PC-9 (cell line): ENCODE measurements at regions not wholly inside any gene's neighbourhood (a gene's known extent, or its start where the extent isn't known, plus 50 kb on each side); places are given as distances from the start of the nearest gene placed in this dataset.
"Not testable (repeated sequence)": the region's sequence is repeated elsewhere in the genome, so short reads cannot be mapped to it uniquely, and the experiment has no call there.

Source experiments
- BruUV-seq: library from RNA; stranded (reverse); fragments of 400-500 nt; replicated peaks from 2 replicates; lab custom pipeline; 2021; lab: Mats Ljungman, UMichigan
- CTCF ChIA-PET: fragments of 300-600 bp; sonication (Branson Sonifier 250); formaldehyde crosslinking; loops from one replicate; lab custom pipeline; 2022; ENCODE audit warnings: antibody characterized with exemption; lab: Charles Lee
- POLR2A ChIA-PET: fragments of 300-600 bp; sonication (Branson Sonifier 250); formaldehyde crosslinking; loops from one replicate; lab custom pipeline; 2022; ENCODE audit warnings: antibody characterized with exemption; ENCODE audit not compliant: unreplicated experiment; lab: Charles Lee
- DNase-seq, 2 experiments: peaks; one replicate each; pipeline versions ENCODE4 v3.0.0 to v3.0.0-alpha.2; 2015 to 2022; ENCODE audit warnings: mixed read lengths in 1 of 2
- H2AFZ ChIP-seq: fragments of 200-600 bp; sonication (generic); 2 replicates; pipeline ENCODE4 v1.8.1; 2017; ENCODE audit warnings: antibody characterized with exemption
- H3F3A ChIP-seq: fragments of 200-600 bp; sonication (generic); 2 replicates; pipeline ENCODE4 v1.8.1; 2017; ENCODE audit warnings: antibody characterized with exemption, mild to moderate bottlenecking, low read depth; ENCODE audit not compliant: insufficient read depth
- H3K27ac ChIP-seq: fragments of 200-600 bp; sonication (generic); 2 replicates; pipeline ENCODE4 v1.6.1; 2016; ENCODE audit warnings: mixed run types
- H3K27me3 ChIP-seq: fragments of 200-600 bp; sonication (generic); 2 replicates; pipeline ENCODE4 v1.6.1; 2016; ENCODE audit warnings: low read depth, mixed run types; ENCODE audit not compliant: insufficient read depth
- H3K36me3 ChIP-seq: fragments of 200-600 bp; sonication (generic); 2 replicates; pipeline ENCODE4 v1.6.1; 2016; ENCODE audit warnings: low read depth, mixed run types
- H3K4me1 ChIP-seq: fragments of 200-600 bp; sonication (generic); replicated peaks from 2 replicates; pipeline ENCODE4 v1.6.1; 2016; ENCODE audit warnings: mixed run types; ENCODE audit not compliant: insufficient read depth
- H3K4me2 ChIP-seq: fragments of 200-600 bp; sonication (generic); 2 replicates; pipeline ENCODE4 v1.6.1; 2017; ENCODE audit warnings: mixed run types
- H3K4me3 ChIP-seq: fragments of 200-600 bp; sonication (generic); 2 replicates; pipeline ENCODE4 v1.6.1; 2016; ENCODE audit warnings: mixed run types
- H3K79me2 ChIP-seq: fragments of 200-600 bp; sonication (generic); 2 replicates; pipeline ENCODE4 v1.6.1; 2017; ENCODE audit warnings: low read depth, mixed run types
- H3K9me2 ChIP-seq: fragments of 200-600 bp; sonication (generic); 2 replicates; pipeline ENCODE4 v1.8.1; 2017; ENCODE audit warnings: mild to moderate bottlenecking; ENCODE audit not compliant: insufficient read depth
- H3K9me3 ChIP-seq: fragments of 200-600 bp; sonication (generic); 2 replicates; pipeline ENCODE4 v1.8.1; 2016; ENCODE audit warnings: low read depth; ENCODE audit not compliant: insufficient read depth
- H4K20me1 ChIP-seq: fragments of 200-600 bp; sonication (generic); 2 replicates; pipeline ENCODE4 v1.8.1; 2017; ENCODE audit not compliant: insufficient read depth
- CTCF ChIP-seq: fragments of 200-600 bp; sonication (generic); conservative IDR thresholded peaks from 2 replicates; pipeline ENCODE4 v1.6.1; 2017; ENCODE audit warnings: mixed run types, antibody characterized with exemption, mild to moderate bottlenecking, moderate library complexity
- EZH2 ChIP-seq: fragments of 200-600 bp; sonication (generic); IDR thresholded peaks from 2 replicates; pipeline ENCODE4 v1.8.0; 2017; ENCODE audit warnings: antibody characterized with exemption, low read depth
- intact Hi-C: fragments of 100-400 bp; cut with micrococcal nuclease; formaldehyde crosslinking; loops from one replicate; pipeline ENCODE4 v1.10.0; 2022; ENCODE audit not compliant: unreplicated experiment

GRCh38 chr2:65605058-65605742, 172.8 kb upstream of the SPRED2 start:
- no peak overlapping the region for H3K4me2 ChIP-seq
- ChIA-PET CTCF (no interaction called here), POLR2A (interaction anchor here (0.7 kb wide), 1 partner anchor 1959 kb away, joined by 3 read pairs; no protein-coding TSS in a partner anchor)
- H3K4me1 ChIP-seq, result peaks cover 6% of the 10 kb centered on the region; the same call in 1 of the 2 replicates
- H3K79me2 ChIP-seq, result no peaks in the 10 kb centered on the region
- no peaks in the 10 kb centered on the region for H3F3A ChIP-seq
- TF ChIP-seq CTCF (no peak), EZH2 (no peak)
- no peaks in the 10 kb centered on the region for H3K9me2 ChIP-seq
- no peak overlapping the region for H2AFZ ChIP-seq
- BruUV-seq, result no TSS peak
- no peak overlapping the region for H3K27ac ChIP-seq
- H3K9me3 ChIP-seq, result no peaks in the 10 kb centered on the region
- intact Hi-C loops, result no loop called here
- no peaks in the 10 kb centered on the region for H3K27me3 ChIP-seq
- H3K4me3 ChIP-seq, result no peak overlapping the region
- H3K36me3 ChIP-seq, result no peaks in the 10 kb centered on the region
- DNase-seq, result no peak
- H4K20me1 ChIP-seq, result no peaks in the 10 kb centered on the region

GRCh38 chr2:65604246-65604645, 171.8 kb upstream of the SPRED2 start:
- no peak overlapping the region for H3K27ac ChIP-seq
- H3K4me2 ChIP-seq, result no peak overlapping the region
- H3K79me2 ChIP-seq, result no peaks in the 10 kb centered on the region
- TF ChIP-seq EZH2, result no peak
- TF ChIP-seq CTCF, result no peak
- CTCF ChIA-PET, result no interaction called here
- no peak overlapping the region for H3K4me3 ChIP-seq
- no peaks in the 10 kb centered on the region for H4K20me1 ChIP-seq
- BruUV-seq, result no TSS peak
- POLR2A ChIA-PET, result no interaction called here
- peaks cover 6% of the 10 kb centered on the region; the same call in 1 of the 2 replicates for H3K4me1 ChIP-seq
- H3F3A ChIP-seq, result no peaks in the 10 kb centered on the region
- DNase-seq, result no peak
- H3K9me3 ChIP-seq, result no peaks in the 10 kb centered on the region
- intact Hi-C loops, result no loop called here
- H3K27me3 ChIP-seq, result no peaks in the 10 kb centered on the region
- H3K36me3 ChIP-seq, result no peaks in the 10 kb centered on the region
- no peaks in the 10 kb centered on the region for H3K9me2 ChIP-seq
- no peak overlapping the region for H2AFZ ChIP-seq

- POLR2A ChIA-PET, result no interaction called here
Observed at GRCh38 chr2:65602603-65603235, 170.3 kb upstream of the SPRED2 start.

GRCh38 chr2:65600871-65601270, 168.5 kb upstream of the SPRED2 start:
- H3F3A ChIP-seq, H3K9me2 ChIP-seq, H4K20me1 ChIP-seq, BruUV-seq, H3K79me2 ChIP-seq, H3K4me1 ChIP-seq, H3K4me2 ChIP-seq, H3K4me3 ChIP-seq, CTCF ChIA-PET, H3K9me3 ChIP-seq, intact Hi-C loops, H3K27ac ChIP-seq, POLR2A ChIA-PET, H2AFZ ChIP-seq, H3K27me3 ChIP-seq, H3K36me3 ChIP-seq, DNase-seq: not testable (repeated sequence)

More at GRCh38 chr2:65602603-65603235, 170.3 kb upstream of the SPRED2 start:
- H3F3A ChIP-seq, result no peaks in the 10 kb centered on the region
- no peak overlapping the region for H2AFZ ChIP-seq
- no peak overlapping the region for H3K27ac ChIP-seq
- no peaks in the 10 kb centered on the region for H4K20me1 ChIP-seq
- H3K9me3 ChIP-seq, result no peaks in the 10 kb centered on the region
- no peaks in the 10 kb centered on the region for H3K27me3 ChIP-seq
- no peaks in the 10 kb centered on the region for H3K79me2 ChIP-seq
- DNase-seq, result no peak
- BruUV-seq, result no TSS peak
- no peaks in the 10 kb centered on the region for H3K36me3 ChIP-seq
- no peaks in the 10 kb centered on the region for H3K9me2 ChIP-seq
- TF ChIP-seq CTCF (no peak), EZH2 (no peak)
- H3K4me3 ChIP-seq, result no peak overlapping the region
- peaks cover 6% of the 10 kb centered on the region; the same call in 1 of the 2 replicates for H3K4me1 ChIP-seq
- intact Hi-C loops, result no loop called here
- H3K4me2 ChIP-seq, result no peak overlapping the region
- CTCF ChIA-PET, result no interaction called here

- POLR2A ChIA-PET, H2AFZ ChIP-seq, H3K9me3 ChIP-seq, H4K20me1 ChIP-seq, H3K27me3 ChIP-seq, CTCF ChIA-PET, H3K27ac ChIP-seq, H3K79me2 ChIP-seq, H3K4me3 ChIP-seq, H3K36me3 ChIP-seq, intact Hi-C loops, BruUV-seq, H3F3A ChIP-seq, H3K4me2 ChIP-seq, H3K9me2 ChIP-seq, DNase-seq: not testable (repeated sequence)
- H3K4me1 ChIP-seq, result peaks cover 13% of the 10 kb centered on the region
Observed at GRCh38 chr2:65600351-65600750, 168.0 kb upstream of the SPRED2 start.
